HepG2 (cell line): ENCODE measurements at regions not wholly inside any gene's neighbourhood (a gene's known extent, or its start where the extent isn't known, plus 50 kb on each side); places are given as distances from the start of the nearest gene placed in this dataset.

Experiments
- ATAC-seq: fragments of 200-7000 bp; cut with Tn5 transposase; 3 replicates; pipeline ENCODE4 v1.9.1; 2020; ENCODE audit warnings: mild to moderate bottlenecking, moderate library complexity
- BruUV-seq: library from RNA; stranded (reverse); fragments of 400-500 nt; replicated peaks from 2 replicates; lab custom pipeline; 2021; lab: Mats Ljungman, UMichigan
- CTCF ChIA-PET: fragments of 300-600 bp; formaldehyde crosslinking; extraction: SDS; loops from one replicate; lab custom pipeline; 2021; ENCODE audit warnings: low total read pairs, inconsistent platforms, low intra/inter-chr PET ratio; lab: Yijun Ruan, JAX
- POLR2A ChIA-PET: fragments of 350-600 bp; sonication (Branson Sonifier 250); formaldehyde crosslinking; loops from one replicate; lab custom pipeline; 2020; ENCODE audit warnings: antibody characterized with exemption, inconsistent platforms; lab: Yijun Ruan, JAX
- DNase-seq: peaks from one replicate; pipeline ENCODE4 v3.0.0-alpha.2; 2015; ENCODE audit warnings: low spot score
- FAIRE-seq: peaks from 3 replicates; lab custom pipeline; 2011; peaks lifted over from hg19 to GRCh38; lab: Jason Lieb, UNC
- H2AFZ ChIP-seq: one replicate; pipeline ENCODE4 v1.6.1; 2011; ENCODE audit warnings: low read length, inconsistent platforms
- H3K27ac ChIP-seq: fragments of 300-600 bp; 3 replicates; pipeline ENCODE4 v1.8.0; 2011; ENCODE audit warnings: mixed run types, mild to moderate bottlenecking, mixed read lengths, low read length, inconsistent platforms; ENCODE audit not compliant: insufficient read depth; ENCODE audit errors: extremely low read length
- H3K27me3 ChIP-seq, 2 experiments: fragments of 200-600 bp in 1 of 2; 2 replicates in 1 of 2; 3 replicates in 1 of 2; pipeline versions ENCODE4 v1.6.0 to v1.8.0; 2011; ENCODE audit warnings: low read length in 2 of 2, mild to moderate bottlenecking in 2 of 2, moderate library complexity in 2 of 2, inconsistent platforms in 1 of 2; ENCODE audit not compliant: insufficient read depth in 2 of 2, control insufficient read depth in 1 of 2
- H3K36me3 ChIP-seq, 2 experiments: fragments of 200-600 bp in 1 of 2; replicated peaks in 1 of 2; 2 replicates in 1 of 2; 3 replicates in 1 of 2; pipeline versions ENCODE4 v1.5.1 to v1.8.0; 2011; ENCODE audit warnings: low read length in 2 of 2, inconsistent platforms in 1 of 2; ENCODE audit not compliant: insufficient read depth in 2 of 2, control insufficient read depth in 1 of 2
- H3K4me1 ChIP-seq: 2 replicates; pipeline ENCODE4 v1.5.1; 2012; ENCODE audit warnings: low read length, inconsistent platforms; ENCODE audit not compliant: insufficient read depth
- H3K4me2 ChIP-seq: 2 replicates; pipeline ENCODE4 v1.6.0; 2011; ENCODE audit warnings: low read depth, low read length, inconsistent platforms
- H3K4me3 ChIP-seq, 3 experiments: fragments of 200-600 bp in 1 of 3; sonication (generic), shearing (Covaris generic) in 1 of 3; replicated peaks in 1 of 3; 2 replicates each; pipeline ENCODE4 v1.5.1; 2011 to 2016; ENCODE audit warnings: low read length in 3 of 3, inconsistent platforms in 2 of 3, low read depth in 2 of 3, mild to moderate bottlenecking in 2 of 3, control low read depth in 1 of 3, mixed read lengths in 1 of 3; ENCODE audit not compliant: insufficient read depth in 1 of 3
- H3K79me2 ChIP-seq: one replicate; pipeline ENCODE4 v1.6.1; 2011; ENCODE audit warnings: low read length, inconsistent platforms; ENCODE audit not compliant: insufficient read depth
- H3K9ac ChIP-seq: 2 replicates; pipeline ENCODE4 v1.6.0; 2011; ENCODE audit warnings: mild to moderate bottlenecking, low read depth, low read length, inconsistent platforms; ENCODE audit not compliant: insufficient read depth
- H3K9me3 ChIP-seq: 2 replicates; pipeline ENCODE4 v1.5.1; 2012; ENCODE audit warnings: mild to moderate bottlenecking, low read length
- H4K20me1 ChIP-seq: 2 replicates; pipeline ENCODE4 v1.6.0; 2011; ENCODE audit warnings: inconsistent platforms, mild to moderate bottlenecking, low read length, moderate library complexity; ENCODE audit not compliant: insufficient read depth
- BCL6 ChIP-seq: IDR thresholded peaks from 2 replicates; pipeline ENCODE4 v1.6.1; 2016; ENCODE audit warnings: missing genetic modification reagents, missing compliant biosample characterization
- DNMT3B ChIP-seq: conservative IDR thresholded peaks from 2 replicates; pipeline ENCODE4 v1.6.1; 2016; ENCODE audit warnings: missing biosample characterization, control low read depth
- HDAC6 ChIP-seq: fragments of 200-600 bp; sonication (generic); IDR thresholded peaks from 2 replicates; pipeline ENCODE4 v1.7.0; 2017; ENCODE audit warnings: mild to moderate bottlenecking, antibody characterized with exemption, low read length, low read depth
- SMAD9 ChIP-seq: sonication (generic); formaldehyde crosslinking; IDR thresholded peaks from 2 replicates; pipeline ENCODE4 v1.5.1; 2020; ENCODE audit warnings: mild to moderate bottlenecking, missing genetic modification reagents
- ZNF138 ChIP-seq: sonication (generic); formaldehyde crosslinking; IDR thresholded peaks from 2 replicates; pipeline ENCODE4 v1.5.0; 2020; ENCODE audit warnings: mild to moderate bottlenecking, low read depth, missing genetic modification reagents
- ZNF430 ChIP-seq: sonication (generic); formaldehyde crosslinking; IDR thresholded peaks from 2 replicates; pipeline ENCODE4 v1.9.0; 2021; ENCODE audit warnings: mild to moderate bottlenecking, missing genetic modification reagents
- ZNF7 ChIP-seq: IDR thresholded peaks from 2 replicates; pipeline ENCODE4 v1.6.1; 2016; ENCODE audit warnings: missing biosample characterization, missing genetic modification reagents
- WGBS: methylation state at CpG from one replicate; pipeline ENCODE4 v1.1.6; 2017; ENCODE audit warnings: low lambda C conversion rate; 5-methylcytosine and 5-hydroxymethylcytosine counted together
- in situ Hi-C: cut with HindIII; loops from 2 replicates; pipeline ENCODE4 v1.10.0; 2017; ENCODE audit warnings: low pct_unique_long_range_greater_than_20kb; ENCODE audit not compliant: extremely low pct_ligation_motif_present
- intact Hi-C: fragments of 100-400 bp; cut with micrococcal nuclease; formaldehyde crosslinking; loops from one replicate; pipeline ENCODE4 v1.10.0; 2022; ENCODE audit not compliant: unreplicated experiment
- TF ChIP-seq, protein P1 (sequence below): sonication (generic); formaldehyde crosslinking; IDR thresholded peaks from 2 replicates; pipeline ENCODE4 v1.9.0; 2021; ENCODE audit warnings: mild to moderate bottlenecking, missing genetic modification reagents

DNA sequence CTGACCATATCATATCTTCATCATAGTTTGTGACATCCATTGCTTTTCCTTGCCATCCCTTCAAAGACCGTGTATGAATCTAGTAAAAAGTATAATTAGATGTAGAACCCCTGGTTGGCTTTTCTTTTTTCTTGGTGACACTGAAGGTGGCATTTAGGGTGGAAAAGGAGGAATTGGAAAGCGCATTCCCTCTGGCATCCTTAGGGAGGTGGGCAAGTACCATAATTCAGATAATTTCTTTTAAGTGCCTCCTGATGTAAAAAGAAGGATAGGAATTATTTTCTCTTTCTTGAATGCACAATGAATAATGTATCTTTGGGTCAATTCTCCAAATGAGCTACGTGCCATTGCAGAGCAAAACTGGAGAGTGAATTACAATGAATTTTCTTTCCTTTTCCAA is 73.2 kb upstream of the SMARCA2 start (continued):
- TF ChIP-seq, protein P1, sequence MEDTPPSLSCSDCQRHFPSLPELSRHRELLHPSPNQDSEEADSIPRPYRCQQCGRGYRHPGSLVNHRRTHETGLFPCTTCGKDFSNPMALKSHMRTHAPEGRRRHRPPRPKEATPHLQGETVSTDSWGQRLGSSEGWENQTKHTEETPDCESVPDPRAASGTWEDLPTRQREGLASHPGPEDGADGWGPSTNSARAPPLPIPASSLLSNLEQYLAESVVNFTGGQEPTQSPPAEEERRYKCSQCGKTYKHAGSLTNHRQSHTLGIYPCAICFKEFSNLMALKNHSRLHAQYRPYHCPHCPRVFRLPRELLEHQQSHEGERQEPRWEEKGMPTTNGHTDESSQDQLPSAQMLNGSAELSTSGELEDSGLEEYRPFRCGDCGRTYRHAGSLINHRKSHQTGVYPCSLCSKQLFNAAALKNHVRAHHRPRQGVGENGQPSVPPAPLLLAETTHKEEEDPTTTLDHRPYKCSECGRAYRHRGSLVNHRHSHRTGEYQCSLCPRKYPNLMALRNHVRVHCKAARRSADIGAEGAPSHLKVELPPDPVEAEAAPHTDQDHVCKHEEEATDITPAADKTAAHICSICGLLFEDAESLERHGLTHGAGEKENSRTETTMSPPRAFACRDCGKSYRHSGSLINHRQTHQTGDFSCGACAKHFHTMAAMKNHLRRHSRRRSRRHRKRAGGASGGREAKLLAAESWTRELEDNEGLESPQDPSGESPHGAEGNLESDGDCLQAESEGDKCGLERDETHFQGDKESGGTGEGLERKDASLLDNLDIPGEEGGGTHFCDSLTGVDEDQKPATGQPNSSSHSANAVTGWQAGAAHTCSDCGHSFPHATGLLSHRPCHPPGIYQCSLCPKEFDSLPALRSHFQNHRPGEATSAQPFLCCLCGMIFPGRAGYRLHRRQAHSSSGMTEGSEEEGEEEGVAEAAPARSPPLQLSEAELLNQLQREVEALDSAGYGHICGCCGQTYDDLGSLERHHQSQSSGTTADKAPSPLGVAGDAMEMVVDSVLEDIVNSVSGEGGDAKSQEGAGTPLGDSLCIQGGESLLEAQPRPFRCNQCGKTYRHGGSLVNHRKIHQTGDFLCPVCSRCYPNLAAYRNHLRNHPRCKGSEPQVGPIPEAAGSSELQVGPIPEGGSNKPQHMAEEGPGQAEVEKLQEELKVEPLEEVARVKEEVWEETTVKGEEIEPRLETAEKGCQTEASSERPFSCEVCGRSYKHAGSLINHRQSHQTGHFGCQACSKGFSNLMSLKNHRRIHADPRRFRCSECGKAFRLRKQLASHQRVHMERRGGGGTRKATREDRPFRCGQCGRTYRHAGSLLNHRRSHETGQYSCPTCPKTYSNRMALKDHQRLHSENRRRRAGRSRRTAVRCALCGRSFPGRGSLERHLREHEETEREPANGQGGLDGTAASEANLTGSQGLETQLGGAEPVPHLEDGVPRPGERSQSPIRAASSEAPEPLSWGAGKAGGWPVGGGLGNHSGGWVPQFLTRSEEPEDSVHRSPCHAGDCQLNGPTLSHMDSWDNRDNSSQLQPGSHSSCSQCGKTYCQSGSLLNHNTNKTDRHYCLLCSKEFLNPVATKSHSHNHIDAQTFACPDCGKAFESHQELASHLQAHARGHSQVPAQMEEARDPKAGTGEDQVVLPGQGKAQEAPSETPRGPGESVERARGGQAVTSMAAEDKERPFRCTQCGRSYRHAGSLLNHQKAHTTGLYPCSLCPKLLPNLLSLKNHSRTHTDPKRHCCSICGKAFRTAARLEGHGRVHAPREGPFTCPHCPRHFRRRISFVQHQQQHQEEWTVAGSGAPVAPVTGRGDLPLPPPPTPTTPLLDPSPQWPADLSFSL (CRISPR knock-in tag): no peak
- no peak for TF ChIP-seq ZNF138
- TF ChIP-seq ZNF430 (CRISPR knock-in tag): no peak
- no peak for TF ChIP-seq BCL6 (CRISPR knock-in tag)
- no peak for TF ChIP-seq HDAC6
- no peak for TF ChIP-seq SMAD9

GRCh38 chr9:1946526-1947283 is 68.4 kb upstream of the SMARCA2 start:
- Histone ChIP-seq H3K4me1 (no peaks in the 10 kb centered on the region), H3K79me2 (no peaks in the 10 kb centered on the region), H3K9me3 (no peaks in the 10 kb centered on the region), H3K27me3 (peaks cover 0 to 5% of the 10 kb centered on the region in 2 experiments; a peak in 1 of 5 replicates), H3K27ac (no peak overlapping the region), H4K20me1 (no peaks in the 10 kb centered on the region), H3K9ac (no peak overlapping the region), H2AFZ (no peak overlapping the region), H3K4me3 (no peak overlapping the region), H3K36me3 (no peaks in the 10 kb centered on the region), H3K4me2 (no peak overlapping the region)
- TF ChIP-seq ZNF7 (CRISPR knock-in tag) (peak; percentile 49; the same call in 1 of the 2 replicates), DNMT3B (CRISPR knock-in tag) (no peak)
- in situ Hi-C loops (no loop called here), intact Hi-C loops (no loop called here)
- POLR2A ChIA-PET: no interaction called here
- CTCF ChIA-PET: no interaction called here
- no TSS peak for BruUV-seq
- no peak for ATAC-seq
- DNase-seq: no peak
- no peak for FAIRE-seq
- WGBS: 27% methylated on average over 7 of the region's 7 CpGs
